ENCODE measurements at regions not wholly inside any gene's neighbourhood (a gene's known extent, or its start where the extent isn't known, plus 50 kb on each side); places are given as distances from the start of the nearest gene placed in this dataset.

DNA sequence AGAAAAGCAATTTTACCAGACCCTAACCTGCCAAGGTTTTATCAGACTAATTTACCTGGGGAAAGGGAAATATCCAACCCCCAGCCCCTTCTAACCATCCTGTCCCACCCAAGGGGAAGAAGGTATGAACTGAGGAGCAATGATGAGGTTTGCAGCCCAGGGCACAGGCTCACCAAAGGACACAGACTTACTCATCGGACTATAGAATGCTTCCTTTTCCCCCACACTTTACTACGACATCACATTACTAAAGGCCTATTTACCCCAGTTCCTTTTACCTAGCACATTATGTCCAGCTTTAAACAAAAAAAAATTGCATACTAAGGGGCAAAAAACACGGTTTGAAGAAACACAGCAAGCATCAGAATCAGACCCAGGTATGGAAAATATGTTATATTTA, 94.1 kb upstream of the FST start:
- no peaks in the 10 kb centered on the region for H3K36me3 Mint-ChIP-seq (ENCODE audit: insufficient read depth, unreplicated experiment)
- H3K27ac Mint-ChIP-seq (ENCODE audit: unreplicated experiment): no peak overlapping the region
- intact Hi-C loops (cut with micrococcal nuclease; ENCODE audit: unreplicated experiment): no loop called here
- TF ChIP-seq, protein P1, sequence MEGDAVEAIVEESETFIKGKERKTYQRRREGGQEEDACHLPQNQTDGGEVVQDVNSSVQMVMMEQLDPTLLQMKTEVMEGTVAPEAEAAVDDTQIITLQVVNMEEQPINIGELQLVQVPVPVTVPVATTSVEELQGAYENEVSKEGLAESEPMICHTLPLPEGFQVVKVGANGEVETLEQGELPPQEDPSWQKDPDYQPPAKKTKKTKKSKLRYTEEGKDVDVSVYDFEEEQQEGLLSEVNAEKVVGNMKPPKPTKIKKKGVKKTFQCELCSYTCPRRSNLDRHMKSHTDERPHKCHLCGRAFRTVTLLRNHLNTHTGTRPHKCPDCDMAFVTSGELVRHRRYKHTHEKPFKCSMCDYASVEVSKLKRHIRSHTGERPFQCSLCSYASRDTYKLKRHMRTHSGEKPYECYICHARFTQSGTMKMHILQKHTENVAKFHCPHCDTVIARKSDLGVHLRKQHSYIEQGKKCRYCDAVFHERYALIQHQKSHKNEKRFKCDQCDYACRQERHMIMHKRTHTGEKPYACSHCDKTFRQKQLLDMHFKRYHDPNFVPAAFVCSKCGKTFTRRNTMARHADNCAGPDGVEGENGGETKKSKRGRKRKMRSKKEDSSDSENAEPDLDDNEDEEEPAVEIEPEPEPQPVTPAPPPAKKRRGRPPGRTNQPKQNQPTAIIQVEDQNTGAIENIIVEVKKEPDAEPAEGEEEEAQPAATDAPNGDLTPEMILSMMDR (IDR thresholded peaks at IDR 0.05; ENCODE audit: unreplicated experiment): no peak
- DNase-seq: no peak
- no peaks in the 10 kb centered on the region for H3K27me3 Mint-ChIP-seq (ENCODE audit: unreplicated experiment)
- H3K4me3 Mint-ChIP-seq (ENCODE audit: low read depth, unreplicated experiment): no peak overlapping the region
- H3K4me1 Mint-ChIP-seq (ENCODE audit: low read depth, unreplicated experiment): peaks cover 4% of the 10 kb centered on the region
- BruUV-seq (replicated peaks): no TSS peak
- CTCF ChIA-PET: no interaction called here
- peaks cover 16% of the 10 kb centered on the region for H3K9me3 Mint-ChIP-seq (ENCODE audit: low read depth, unreplicated experiment)

- intact Hi-C loops (cut with micrococcal nuclease; ENCODE audit: unreplicated experiment): no loop called here
- TF ChIP-seq, protein P1 (IDR thresholded peaks at IDR 0.05; ENCODE audit: unreplicated experiment): no peak
- CTCF ChIA-PET: no interaction called here
- DNase-seq: no peak
- H3K9me3 Mint-ChIP-seq (ENCODE audit: low read depth, unreplicated experiment): peaks cover 16% of the 10 kb centered on the region
- H3K4me1 Mint-ChIP-seq (ENCODE audit: low read depth, unreplicated experiment): peaks cover 10% of the 10 kb centered on the region
- no peak overlapping the region for H3K27ac Mint-ChIP-seq (ENCODE audit: unreplicated experiment)
- no peak overlapping the region for H3K4me3 Mint-ChIP-seq (ENCODE audit: low read depth, unreplicated experiment)
- no TSS peak for BruUV-seq (replicated peaks)
- H3K36me3 Mint-ChIP-seq (ENCODE audit: insufficient read depth, unreplicated experiment): no peaks in the 10 kb centered on the region
- H3K27me3 Mint-ChIP-seq (ENCODE audit: unreplicated experiment): no peaks in the 10 kb centered on the region
These were observed 91.3 kb upstream of the FST start for GRCh38 chr5:53389093-53389492.

DNA sequence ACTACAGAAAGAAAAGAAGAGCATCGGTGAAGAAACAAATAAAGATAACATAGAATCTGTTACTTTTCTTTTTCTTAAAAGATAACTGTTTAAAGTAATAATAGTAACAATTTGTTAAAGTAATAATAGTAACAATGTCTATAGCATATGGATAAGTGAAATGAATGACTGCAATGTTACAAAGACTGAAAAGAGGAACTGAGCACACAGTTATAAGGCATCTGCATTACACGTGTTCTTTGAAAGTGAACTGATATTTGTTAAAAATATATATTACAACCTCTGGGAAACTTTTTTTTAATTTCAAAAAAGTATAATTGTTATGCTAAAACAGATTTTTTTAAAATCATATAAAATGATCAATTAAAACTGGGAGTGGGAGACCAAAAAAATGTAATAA, 88.4 kb upstream of the FST start:
- Mint-ChIP-seq H3K27me3 (ENCODE audit: unreplicated experiment) (no peaks in the 10 kb centered on the region), H3K27ac (ENCODE audit: unreplicated experiment) (no peak overlapping the region), H3K4me3 (ENCODE audit: low read depth, unreplicated experiment) (no peak overlapping the region), H3K9me3 (ENCODE audit: low read depth, unreplicated experiment) (peaks cover 9% of the 10 kb centered on the region), H3K4me1 (ENCODE audit: low read depth, unreplicated experiment) (peaks cover 14% of the 10 kb centered on the region), H3K36me3 (ENCODE audit: insufficient read depth, unreplicated experiment) (no peaks in the 10 kb centered on the region)
- no peak for DNase-seq
- intact Hi-C loops (cut with micrococcal nuclease; ENCODE audit: unreplicated experiment): no loop called here
- TF ChIP-seq, protein P1 (IDR thresholded peaks at IDR 0.05; ENCODE audit: unreplicated experiment): no peak
- no TSS peak for BruUV-seq (replicated peaks)
- CTCF ChIA-PET: no interaction called here

DNA sequence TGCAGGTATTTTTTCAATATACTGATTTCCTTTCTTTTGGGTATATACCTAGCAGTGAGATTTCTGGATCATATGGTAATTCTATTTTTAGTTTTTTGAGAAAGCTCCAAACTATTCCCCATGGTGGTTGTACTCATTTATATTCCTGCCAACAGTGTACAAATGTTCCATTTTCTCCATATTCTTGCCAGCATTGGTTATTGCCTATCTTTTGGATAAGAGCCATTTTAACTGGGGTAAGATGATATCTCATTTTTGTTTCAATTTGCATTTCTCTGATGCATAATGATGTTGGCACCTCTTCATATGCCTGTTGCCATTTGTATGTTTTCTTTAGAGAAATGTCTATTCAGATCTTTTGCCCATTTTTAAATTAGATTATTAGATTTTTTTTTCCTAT, 85.6 kb upstream of the FST start:
- Mint-ChIP-seq H3K27me3 (ENCODE audit: unreplicated experiment) (no peaks in the 10 kb centered on the region), H3K36me3 (ENCODE audit: insufficient read depth, unreplicated experiment) (no peaks in the 10 kb centered on the region), H3K9me3 (ENCODE audit: low read depth, unreplicated experiment) (no peaks in the 10 kb centered on the region), H3K4me1 (ENCODE audit: low read depth, unreplicated experiment) (peaks cover 36% of the 10 kb centered on the region), H3K27ac (ENCODE audit: unreplicated experiment) (no peak overlapping the region), H3K4me3 (ENCODE audit: low read depth, unreplicated experiment) (no peak overlapping the region)
- BruUV-seq (replicated peaks): no TSS peak
- DNase-seq: no peak
- TF ChIP-seq, protein P1 (IDR thresholded peaks at IDR 0.05; ENCODE audit: unreplicated experiment): no peak
- CTCF ChIA-PET: interaction anchor here (1.0 kb wide), 1 partner anchor 33 kb away, joined by 3 read pairs; no protein-coding TSS in a partner anchor
- intact Hi-C loops (cut with micrococcal nuclease; ENCODE audit: unreplicated experiment): no loop called here
